ENCODE measurements at regions not wholly inside any gene's neighbourhood (a gene's known extent, or its start where the extent isn't known, plus 50 kb on each side); places are given as distances from the start of the nearest gene placed in this dataset.

DNA sequence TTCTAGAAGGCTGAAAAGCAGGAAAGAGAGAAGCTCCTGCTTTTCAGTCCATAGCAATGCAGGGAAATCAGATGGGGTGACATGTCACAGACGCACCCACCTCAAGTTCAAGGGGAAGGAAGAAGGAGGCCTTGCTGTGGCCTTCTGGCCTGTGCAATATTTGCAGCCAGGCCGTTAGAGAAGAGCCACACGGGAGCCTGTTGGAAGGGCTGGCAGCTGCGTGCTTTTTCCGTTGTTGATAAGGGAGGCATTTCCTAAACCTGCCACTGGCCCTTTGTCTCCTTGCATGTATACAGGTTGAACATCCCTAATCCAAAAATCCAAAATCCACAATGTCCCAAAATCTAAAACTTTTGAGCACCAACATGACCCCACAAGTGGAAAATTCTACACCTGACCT, 492.5 kb upstream of the ZMIZ1 start:
- DNase-seq, result no peak

DNA sequence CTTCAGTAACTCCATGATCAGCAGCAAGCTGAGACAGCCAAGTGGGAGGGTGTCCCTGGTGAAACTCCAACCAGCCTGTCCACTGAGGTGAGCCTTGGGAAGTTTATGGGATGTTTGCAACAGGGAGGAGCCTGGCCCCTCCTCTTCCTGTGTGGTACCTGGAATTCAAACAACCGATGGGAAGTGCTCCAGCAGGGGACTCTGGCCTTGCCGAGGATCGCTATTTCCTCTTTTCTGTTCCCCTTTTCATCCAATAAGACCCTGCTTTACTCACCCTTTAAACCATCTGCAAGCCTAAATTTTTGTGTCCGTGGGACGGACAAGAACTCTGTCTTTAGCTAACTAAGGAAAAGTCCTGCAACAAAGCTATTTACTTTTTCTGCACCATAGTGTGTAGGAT, 491.1 kb upstream of the ZMIZ1 start:
- no peak for DNase-seq

DNA sequence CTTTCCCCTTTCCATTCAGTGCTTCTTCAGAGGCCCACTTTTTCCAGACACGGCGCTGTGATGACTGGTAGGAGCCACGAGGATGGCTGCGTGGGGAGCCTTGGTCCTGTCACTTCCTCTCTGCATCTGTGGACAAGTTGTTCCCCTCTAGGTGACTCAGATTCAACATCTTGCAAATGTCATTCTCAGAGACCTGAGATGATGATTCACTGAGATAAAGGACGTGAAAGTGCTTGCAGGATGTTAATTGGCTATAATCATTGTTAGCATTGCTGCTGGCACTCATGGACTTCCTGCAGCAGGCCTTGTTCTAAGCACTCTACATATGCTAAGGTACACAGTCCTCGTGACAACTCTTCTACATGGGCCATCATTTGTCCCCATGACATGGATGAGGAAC, 489.8 kb upstream of the ZMIZ1 start:
- no peak for DNase-seq

DNA sequence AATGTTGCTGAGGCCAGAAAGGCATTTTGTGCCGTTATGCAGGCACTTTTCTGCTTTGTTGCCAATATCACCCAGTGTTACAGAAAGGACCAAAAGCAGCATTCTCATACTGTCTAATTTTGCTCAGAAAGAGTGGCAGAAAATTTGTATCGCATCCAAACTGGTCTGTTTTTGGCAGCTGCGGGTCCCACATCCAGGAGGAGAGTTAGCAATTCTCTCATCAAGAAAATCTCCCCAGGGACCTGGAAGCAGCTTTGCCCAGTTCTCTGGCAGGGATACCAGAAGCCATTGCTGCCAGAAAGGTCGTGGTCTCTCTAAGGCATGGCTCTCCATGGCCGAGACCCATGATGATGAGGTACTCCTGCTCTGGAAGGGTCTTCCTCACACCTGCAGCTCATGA, 489.2 kb upstream of the ZMIZ1 start:
- no peak for DNase-seq

DNA sequence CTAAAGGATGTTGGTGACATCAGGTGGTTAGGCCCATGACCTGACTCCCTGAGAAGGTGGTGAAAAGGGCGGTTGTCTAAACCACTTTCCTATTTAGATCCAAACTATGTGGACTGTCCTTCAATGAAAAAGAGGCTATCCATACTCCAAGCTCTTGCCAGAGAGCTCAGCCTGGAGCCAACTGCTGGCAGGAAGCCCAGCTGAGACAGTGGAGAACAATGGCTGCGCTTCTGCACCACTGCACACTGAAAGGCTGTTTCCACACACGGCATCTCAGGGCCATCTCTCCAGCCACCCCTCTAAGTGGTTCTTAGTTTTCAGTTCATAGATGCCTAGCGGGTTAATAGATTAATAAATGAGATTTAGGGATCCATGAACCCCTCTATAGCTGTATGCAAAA, 488.8 kb upstream of the ZMIZ1 start:
- DNase-seq, result no peak

DNA sequence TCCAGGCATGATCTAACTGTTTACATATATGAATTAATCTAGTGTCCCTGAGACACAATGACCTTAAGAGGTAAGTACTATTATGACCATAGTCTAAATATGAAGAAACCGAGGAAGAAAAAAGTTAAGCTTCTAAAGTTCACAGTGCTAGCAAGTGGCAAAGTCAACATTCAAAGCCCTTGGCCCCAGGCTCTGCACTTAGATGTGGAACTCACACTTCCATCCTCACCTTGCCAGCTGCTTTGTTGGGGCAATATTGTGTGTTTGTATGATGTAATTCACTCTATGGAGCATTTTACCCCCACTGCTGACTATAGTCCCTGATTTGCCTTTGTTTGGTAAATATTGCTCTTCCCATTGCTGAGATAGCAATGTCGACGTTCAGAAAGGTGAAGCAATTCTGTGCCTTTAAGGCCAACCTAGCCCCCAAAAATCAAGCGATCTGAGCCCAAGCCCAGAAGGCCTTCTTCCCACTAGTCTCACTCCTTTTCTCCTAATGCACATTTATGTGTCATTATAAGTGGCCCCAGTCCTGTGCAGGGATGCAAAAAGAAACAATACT, 487.6 kb upstream of the ZMIZ1 start:
- DNase-seq, result no peak

DNA sequence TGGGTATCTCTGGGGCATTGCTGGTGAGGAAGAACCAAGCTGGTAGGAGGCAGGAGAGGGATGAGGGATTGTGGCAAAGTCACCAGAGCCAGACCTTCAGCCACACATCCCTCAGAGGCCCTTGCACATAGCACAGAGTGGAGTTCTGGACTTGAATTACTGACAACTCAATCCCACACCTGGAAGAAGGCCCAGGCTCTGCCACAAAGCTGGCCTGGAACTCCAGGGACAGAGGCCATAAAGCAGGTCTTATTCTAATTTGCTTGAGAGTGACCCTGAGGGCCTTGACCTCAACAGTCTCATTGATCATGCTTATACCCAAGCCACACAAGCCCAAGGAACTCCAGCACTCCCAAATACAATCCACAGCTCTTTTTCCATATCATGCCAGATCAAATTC, 486.2 kb upstream of the ZMIZ1 start:
- no peak for DNase-seq

DNA sequence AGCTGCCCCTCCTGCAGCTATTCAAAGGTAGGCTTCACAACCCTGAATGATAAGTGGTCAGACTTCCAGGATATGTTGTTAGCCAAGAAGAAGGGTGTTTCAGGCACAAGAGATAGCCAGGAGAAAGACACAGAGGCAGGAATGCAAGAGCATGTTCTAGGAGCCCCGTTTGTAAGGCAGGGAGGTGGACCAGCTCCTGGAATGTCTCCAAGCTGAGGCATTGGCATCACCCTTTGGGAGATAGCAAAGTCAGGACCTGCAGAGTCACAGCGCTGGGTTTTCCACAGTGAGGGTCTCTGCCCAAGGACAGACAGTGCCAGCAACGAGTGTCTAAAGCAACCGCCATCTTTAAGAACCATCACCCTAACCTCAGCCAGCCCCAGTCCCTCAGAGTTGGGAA, 484.5 kb upstream of the ZMIZ1 start:
- no peak for DNase-seq

DNA sequence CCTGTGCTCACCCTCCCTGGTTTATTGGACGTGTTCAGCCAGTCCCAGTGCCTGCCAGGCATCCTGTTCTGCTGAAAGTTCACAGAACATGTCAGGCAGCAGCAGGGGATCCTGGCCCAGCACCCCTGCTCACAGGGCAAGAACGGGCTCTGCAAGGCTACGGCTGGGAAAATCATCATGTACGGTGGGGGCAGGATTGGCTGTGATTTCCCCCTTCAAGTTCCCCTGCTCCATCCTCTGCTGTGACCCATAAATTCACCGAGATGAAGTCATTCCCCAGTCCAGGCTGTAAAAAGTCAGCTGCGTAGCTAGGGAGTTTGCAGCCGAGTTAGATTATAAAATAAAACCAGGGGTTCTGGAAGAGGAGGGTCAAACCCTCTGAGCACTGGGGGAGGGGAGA, 484.1 kb upstream of the ZMIZ1 start:
- DNase-seq, result no peak

DNA sequence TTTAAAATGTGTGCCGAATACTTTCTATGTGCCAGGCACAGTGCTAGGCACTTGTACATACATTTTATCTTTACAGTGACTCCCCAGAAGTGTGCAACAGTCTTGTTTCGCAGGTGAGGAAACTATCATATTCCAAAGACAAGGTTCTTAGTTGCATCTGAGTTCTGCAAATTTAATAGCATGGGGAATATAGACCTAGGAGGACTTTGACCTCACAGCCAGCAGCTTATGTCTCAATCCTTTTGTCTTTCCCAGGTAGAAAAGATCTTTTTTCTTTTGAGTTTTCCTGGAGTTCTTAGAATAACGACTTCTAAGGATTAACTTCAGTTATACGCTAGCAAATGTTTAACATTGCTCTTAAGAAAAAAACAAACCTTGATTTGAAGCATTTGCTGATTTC, 482.8 kb upstream of the ZMIZ1 start:
- DNase-seq, result no peak

DNA sequence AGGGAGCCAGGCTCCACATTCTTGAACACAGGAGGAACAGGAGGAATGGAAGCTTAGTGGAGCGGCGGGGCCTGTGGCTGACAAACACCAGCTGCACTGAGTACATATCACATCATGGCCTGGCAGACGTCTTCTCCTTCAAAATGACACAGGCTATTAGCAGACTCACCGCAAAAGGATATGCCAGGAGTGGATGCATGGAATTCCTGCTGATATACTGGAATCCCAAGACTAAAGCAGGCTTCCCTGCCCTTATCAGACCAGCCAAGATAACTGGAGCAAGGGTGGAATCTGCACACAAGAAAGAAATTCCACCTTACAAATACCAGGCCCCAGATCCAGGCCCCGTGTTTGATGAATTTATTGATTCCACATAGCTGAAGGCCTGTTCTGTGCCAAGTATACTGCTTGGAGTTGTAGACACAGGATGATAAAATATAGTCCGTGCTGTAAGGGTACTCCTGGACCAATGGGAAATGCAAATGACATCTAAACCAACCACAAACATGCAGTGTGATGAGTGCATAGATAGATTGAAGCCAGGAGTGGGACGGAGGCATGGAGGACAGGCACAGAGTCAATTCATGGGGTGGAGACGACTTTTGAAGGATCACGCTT, 480.5 kb upstream of the ZMIZ1 start:
- no peak for DNase-seq

DNA sequence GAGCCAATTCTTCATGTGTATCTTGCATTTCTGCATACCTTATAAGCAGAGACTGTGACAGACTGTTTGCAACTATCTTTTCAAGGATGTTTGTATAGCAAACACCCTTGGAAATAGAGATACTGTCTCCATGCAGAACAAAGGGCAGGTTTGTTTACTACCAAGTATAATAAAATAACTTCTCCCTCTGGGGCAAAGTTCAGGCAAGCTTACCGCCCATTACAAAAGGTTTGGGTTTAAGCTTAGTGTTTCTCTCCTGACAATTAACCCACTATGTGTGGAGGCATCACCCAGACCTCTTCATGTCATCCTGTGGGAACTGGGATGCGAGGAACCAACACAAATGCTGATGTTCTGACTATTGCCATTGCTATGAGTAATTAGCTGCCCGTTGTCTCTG, 479.1 kb upstream of the ZMIZ1 start:
- DNase-seq, result no peak

DNA sequence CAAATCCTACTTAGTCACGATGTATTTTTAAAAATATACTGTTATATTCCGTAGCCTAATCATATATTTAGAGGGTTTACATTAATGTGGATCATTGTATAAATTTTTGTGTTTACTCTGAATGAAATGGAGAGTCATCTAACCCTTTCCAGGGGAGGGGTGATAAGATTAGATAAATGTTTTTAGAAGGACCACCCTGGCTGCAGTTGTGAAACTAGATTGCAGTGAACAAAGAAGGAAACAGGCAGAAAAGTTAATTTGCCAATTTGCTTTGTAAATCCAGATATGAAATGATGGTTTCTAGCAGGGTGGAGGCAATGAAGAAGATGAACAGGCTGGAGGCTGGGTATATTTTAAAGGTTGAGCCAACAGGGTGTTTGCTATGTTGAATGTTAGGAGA, 477.7 kb upstream of the ZMIZ1 start:
- DNase-seq, result no peak

DNA sequence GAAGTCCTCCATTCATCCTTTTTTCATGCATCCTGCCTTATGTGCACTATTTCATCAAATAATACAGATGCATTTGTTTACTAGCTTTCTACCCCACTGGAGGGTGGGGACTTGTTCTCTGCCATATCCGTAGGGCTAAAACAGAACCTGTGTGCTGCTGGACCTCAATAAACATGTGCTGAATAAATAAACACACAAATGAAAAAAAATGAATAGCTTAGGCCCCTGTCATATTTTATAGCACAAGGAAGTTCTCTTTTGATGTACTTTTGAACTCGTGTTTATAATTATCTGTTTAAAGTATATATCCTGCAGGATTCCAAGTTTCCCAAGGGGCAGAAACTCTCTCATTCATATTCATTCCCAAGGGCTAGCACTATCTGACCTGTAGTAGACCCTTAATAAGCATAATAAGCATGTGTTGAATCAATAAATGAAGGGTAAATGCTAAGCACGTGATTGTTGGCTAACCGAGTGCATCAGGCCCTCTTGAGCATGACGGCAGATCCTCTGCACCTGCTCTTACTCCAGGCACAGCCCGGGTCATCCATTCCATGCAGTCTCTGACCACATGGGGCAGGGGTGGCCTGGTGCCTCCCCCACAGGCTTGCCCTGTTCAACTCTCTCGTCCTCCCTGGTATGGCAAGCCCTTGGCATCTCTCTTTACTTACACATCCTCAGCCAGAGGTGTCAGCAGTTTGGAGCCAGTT, 474.1 kb upstream of the ZMIZ1 start:
- no peak for DNase-seq

DNA sequence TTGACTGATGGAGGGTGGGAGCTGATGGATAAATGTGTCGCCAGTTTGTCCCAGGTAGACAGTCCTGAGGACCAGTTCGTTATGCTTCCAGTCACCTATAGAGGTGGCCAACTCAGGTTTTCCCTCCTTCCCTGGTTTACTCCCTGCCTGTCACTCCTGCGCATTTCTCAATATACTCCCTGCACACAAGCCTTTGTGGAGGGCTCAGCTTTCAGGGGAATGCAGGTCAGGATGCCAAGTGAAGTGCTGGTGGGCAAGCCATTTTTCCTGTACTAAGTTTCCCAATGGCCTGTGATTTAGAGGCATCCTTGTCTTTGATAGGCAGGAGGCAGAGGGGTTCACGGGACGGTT, 473.5 kb upstream of the ZMIZ1 start:
- DNase-seq, result no peak

DNA sequence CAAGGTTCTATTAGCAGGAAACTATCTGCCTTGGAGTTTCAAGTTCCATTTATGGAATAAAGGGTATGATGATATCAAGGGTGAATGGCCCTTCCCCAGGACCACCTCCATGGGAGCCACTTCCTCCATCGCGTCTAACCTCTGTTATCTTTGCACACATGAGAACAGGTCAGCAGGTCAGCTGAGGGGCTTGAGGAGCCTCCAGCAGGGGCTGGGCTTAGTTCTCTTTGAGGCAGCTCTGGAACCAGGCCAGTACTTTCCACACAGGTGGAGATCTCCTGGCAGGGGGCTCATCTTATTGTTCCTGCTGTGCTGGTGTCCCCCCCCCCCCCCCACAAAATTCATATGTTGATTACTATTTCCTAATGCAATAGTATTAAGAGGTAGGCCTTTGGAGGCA, 472.2 kb upstream of the ZMIZ1 start:
- DNase-seq, result no peak

DNA sequence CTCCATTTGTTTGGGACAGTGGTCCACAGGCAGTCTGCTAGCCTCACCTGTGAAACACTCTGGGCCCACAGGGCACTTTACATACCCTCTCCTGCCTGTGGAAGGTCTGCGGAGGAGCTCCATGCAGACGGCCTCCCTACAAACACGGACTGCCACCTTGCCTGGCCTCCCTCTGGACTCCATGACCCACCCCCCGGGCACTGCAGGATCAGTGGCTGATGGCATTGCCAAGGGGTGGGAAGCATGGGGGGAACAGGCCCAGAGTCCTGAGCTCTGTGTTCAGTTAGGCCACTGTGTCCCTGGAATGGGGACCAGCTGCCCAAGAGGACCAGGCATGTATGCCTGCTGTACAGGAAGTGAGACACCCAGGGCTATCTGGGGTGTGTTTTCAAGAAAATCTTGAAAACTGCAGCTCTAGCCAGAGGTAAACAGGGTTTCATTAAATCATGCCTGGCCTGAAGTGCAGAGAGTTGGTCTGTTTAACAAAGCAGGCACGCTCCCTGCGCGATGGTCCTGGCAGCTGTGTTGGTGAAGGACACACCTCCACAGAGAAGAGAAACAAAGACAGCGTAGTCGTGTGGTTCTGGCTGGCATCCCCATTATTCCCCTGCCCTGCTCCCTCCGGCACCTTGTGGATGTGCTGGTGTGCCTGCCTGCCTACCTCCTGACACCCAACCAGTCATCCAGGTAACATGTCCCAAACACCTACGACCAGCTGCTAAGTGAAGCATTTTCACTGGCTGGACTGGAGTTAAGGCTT, 470.8 kb upstream of the ZMIZ1 start:
- no peak for DNase-seq

DNA sequence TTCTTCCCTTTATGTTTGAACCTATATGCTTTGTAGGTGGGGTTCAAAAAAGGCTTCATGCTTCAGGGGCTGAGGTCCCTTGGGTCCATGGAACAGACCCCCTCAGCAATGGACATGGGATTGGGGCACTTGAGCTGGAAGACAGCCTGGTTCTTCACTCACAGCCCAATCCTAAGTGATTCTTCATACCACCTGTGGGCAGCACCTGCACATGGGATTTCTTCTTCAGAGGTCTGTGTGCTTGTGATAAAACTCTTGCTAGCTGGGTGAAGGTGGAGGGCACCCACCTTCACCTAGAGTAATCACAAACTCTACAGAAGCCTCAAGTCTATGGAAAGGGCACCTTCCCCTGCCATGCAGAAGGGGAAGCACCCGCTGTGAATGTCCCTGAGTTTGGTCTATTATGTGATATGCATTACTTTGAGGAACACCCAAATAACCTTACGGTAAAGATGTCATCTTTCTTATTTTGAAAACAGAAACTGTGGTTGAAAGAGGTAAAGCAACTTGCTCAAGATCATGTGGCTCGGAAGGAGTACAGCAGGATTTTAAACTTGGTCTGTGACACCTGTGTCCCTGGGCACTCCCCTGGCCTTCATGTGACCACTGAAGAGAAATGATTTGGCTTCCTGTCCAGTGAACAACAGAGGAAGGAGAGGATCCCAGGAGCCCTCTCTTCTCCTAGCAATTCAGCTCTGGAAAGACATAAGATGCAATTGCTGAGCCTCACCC, 469.5 kb upstream of the ZMIZ1 start:
- no peak for DNase-seq

DNA sequence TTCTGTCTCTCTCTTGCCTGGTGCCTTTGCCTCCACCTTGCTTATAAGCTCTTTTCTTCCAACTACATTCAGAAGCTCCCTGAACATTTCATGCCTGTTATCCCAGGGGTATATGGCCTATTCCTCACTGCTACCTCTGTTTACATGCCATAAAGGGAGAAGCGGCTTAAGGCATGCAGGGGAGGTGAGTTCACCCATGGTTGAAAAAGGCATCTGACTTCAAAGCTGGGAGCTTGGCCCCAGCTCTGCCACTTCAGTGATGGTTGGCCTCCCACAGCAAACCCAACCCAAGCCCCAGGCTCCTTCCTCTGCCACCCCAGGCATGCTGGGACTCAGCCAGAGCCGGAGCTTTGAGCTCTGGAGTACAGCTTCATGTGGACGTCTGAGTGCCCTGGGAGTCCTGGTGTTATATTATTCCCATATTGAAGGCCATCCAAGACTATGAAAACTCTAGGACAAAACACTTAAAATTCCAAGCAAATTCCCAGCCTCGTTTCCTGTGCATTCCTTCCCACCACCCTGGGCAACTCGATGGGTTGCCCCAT, 468.6 kb upstream of the ZMIZ1 start:
- no peak for DNase-seq

DNA sequence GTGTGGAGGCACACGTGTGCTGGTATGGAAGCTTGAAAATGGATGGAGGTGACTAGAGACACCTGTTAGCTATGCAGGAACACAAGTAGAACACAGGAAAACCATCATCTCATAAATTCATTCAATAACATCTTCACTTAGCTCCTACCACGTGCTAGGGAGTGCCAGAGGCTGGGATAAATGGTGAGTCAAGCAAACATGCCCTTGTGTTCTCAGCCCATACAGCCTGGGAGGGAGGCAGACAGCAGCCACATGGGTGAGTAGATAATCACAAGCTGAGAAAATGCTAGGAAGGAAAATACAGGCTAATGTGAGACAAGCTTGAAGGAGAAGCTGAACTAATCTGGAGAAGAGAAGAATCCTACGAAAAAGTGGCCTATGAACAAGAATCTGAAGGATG, 468.0 kb upstream of the ZMIZ1 start:
- DNase-seq, result no peak

DNA sequence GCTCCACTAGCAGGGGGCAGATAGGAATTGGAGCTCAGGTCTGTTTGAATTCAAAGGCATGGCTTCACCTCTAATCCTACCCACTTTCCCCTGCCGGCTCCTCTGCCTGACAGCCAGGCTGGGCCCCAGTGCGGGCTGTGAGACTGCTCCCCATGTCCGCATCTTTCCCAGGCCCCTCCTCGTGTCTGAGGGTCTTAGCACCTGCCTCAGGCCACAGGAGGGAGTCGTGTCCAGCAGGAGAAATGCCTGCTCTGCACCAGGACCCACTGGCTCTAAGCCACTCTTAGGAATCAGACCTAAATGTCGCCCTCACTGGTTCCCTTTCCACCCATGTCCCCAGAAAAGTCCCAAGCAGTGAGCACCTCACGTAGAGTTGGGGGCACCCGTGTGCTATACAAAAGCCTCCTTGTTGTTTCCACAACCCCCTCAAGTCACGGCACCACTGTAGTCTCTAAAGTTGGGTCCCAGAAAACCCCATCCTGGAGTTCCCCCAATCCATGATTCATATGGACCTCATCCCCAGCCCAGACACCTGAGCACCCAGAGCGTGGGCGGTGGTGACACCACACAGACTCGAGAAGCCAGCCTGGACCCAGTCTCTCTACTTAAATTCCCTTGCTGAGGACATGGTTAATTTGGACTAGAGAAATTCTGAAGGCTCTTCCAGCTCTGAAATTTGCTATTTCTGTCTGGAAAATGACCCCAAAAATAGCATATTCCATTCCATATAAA, 466.4 kb upstream of the ZMIZ1 start:
- no peak for DNase-seq

DNA sequence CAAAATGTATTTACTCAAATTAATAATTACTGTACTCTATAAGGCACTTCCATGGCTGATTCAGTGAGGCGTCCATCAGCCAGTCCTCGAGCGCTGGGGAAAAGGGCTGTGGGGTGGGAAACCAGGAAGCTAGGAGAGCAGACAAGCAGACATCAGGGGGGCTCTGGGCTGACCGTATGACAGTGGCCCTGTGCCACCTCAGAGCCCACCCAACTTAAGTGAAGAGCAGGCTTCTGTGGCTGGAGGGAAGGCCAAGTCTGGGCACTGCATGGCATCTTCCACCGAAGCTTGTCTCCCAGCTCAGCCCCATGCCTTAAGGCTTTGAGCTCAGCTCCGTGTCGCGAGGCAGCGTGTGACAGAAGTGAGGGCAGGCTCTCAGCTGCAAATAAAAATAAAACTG, 464.5 kb upstream of the ZMIZ1 start:
- DNase-seq, result no peak

DNA sequence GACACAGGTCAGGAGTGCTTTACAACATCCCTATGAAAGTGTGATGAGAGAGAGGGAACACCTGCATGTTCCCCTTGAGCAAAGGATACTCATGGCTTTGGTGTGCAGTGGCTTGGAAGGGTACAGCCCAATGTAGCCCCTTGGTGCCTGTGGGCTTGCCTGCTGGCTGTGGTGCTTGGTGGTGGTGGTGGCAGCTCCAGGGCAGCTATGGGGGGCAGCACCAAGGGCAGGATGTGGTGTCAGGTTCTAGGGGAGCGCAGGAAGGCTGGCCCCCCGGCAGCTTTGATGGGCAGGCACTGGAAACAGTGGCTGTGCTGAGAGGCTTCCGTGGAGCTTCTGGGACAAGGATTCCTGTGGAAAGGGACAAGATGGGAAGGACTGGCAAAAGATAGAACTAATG, 464.0 kb upstream of the ZMIZ1 start:
- DNase-seq, result no peak
